Transverse colon (tissue), 4 donors: ENCODE measurements at regions not wholly inside any gene's neighbourhood (a gene's known extent, or its start where the extent isn't known, plus 50 kb on each side); places are given as distances from the start of the nearest gene placed in this dataset.

Experiments
- CTCF ChIP-seq, 5 experiments: fragments of 200-600 bp in 3 of 5; fragments of 450-650 bp in 2 of 5; sonication (generic) in 3 of 5; IDR thresholded peaks; 1 replicate in 2 of 5; 2 replicates in 3 of 5; pipeline ENCODE4 v1.5.1; 2016 to 2017; ENCODE audit warnings: antibody characterized with exemption in 5 of 5, inconsistent platforms in 3 of 5, mild to moderate bottlenecking in 2 of 5, moderate library complexity in 1 of 5
- EP300 ChIP-seq: sonication (generic); formaldehyde crosslinking; IDR thresholded peaks from one replicate; pipeline ENCODE4 v1.6.1; 2017; ENCODE audit warnings: antibody characterized with exemption, low read depth
- POLR2A ChIP-seq: fragments of 450-650 bp; IDR thresholded peaks from one replicate; pipeline ENCODE4 v1.6.1; 2016; ENCODE audit warnings: antibody characterized with exemption, mild to moderate bottlenecking, moderate library complexity
- POLR2AphosphoS5 ChIP-seq, 3 donors: sonication (generic); formaldehyde crosslinking; IDR thresholded peaks; one replicate each; pipeline ENCODE4 v1.6.1; 2016; ENCODE audit warnings: antibody characterized with exemption in 3 of 3

GRCh38 chr20:40307997-40308396 lies 381.0 kb downstream of the MAFB start:
- no peak for TF ChIP-seq CTCF (IDR thresholded peaks at IDR 0.05)
- TF ChIP-seq POLR2AphosphoS5 (IDR thresholded peaks at IDR 0.05): no peak
- no peak for TF ChIP-seq POLR2A
- no peak for TF ChIP-seq EP300
